Endothelial cell of umbilical vein (primary cell): ENCODE measurements at regions not wholly inside any gene's neighbourhood (a gene's known extent, or its start where the extent isn't known, plus 50 kb on each side); places are given as distances from the start of the nearest gene placed in this dataset.
A peak's percentile ranks its signal among the peaks of the same experiment; 100 is the strongest.

Experiments used
- BruUV-seq: library from RNA; stranded (reverse); fragments of 400-500 nt; replicated peaks from 2 replicates; lab custom pipeline; 2021; lab: Mats Ljungman, UMichigan
- CTCF ChIA-PET: fragments of 300-600, 350-600 bp; sonication (Branson Sonifier 250); formaldehyde crosslinking; loops from one replicate; lab custom pipeline; 2021; ENCODE audit warnings: antibody characterized with exemption, inconsistent platforms; lab: Charles Lee
- POLR2A ChIA-PET: fragments of 300-600, 350-600 bp; sonication (Branson Sonifier 250); formaldehyde crosslinking; loops from one replicate; lab custom pipeline; 2021; ENCODE audit warnings: antibody characterized with exemption, inconsistent platforms; lab: Charles Lee
- DNase-seq: peaks from one replicate; pipeline ENCODE4 v3.0.0-alpha.2; 2011; ENCODE audit warnings: low read depth, low spot score
- FAIRE-seq: peaks from 2 replicates; lab custom pipeline; 2011; peaks lifted over from hg19 to GRCh38; lab: Jason Lieb, UNC
- H2AFZ ChIP-seq: 2 replicates; pipeline ENCODE4 v1.6.0; 2012; ENCODE audit warnings: low read depth, low read length, control low read depth, inconsistent platforms
- H3K27ac ChIP-seq: 2 replicates; pipeline ENCODE4 v1.5.1; 2011; ENCODE audit warnings: low read depth, mild to moderate bottlenecking, control low read depth, low read length, moderate library complexity; ENCODE audit not compliant: insufficient read depth
- H3K27me3 ChIP-seq, 2 experiments: 2 replicates each; pipeline versions ENCODE4 v1.6.0 to v1.6.1; 2011; ENCODE audit warnings: low read length in 2 of 2, mixed read lengths in 1 of 2; ENCODE audit not compliant: control insufficient read depth in 2 of 2, insufficient read depth in 2 of 2
- H3K36me3 ChIP-seq, 2 experiments: 2 replicates in 1 of 2; 3 replicates in 1 of 2; pipeline ENCODE4 v1.5.1; 2011; ENCODE audit warnings: low read length in 2 of 2, mild to moderate bottlenecking in 1 of 2, moderate library complexity in 1 of 2; ENCODE audit not compliant: control insufficient read depth in 2 of 2, insufficient read depth in 2 of 2; ENCODE audit errors: extremely low read depth in 1 of 2
- H3K4me1 ChIP-seq: 3 replicates; pipeline ENCODE4 v1.5.1; 2011; ENCODE audit warnings: mild to moderate bottlenecking, low read length; ENCODE audit not compliant: control insufficient read depth, insufficient read depth; ENCODE audit errors: extremely low read depth
- H3K4me2 ChIP-seq: 2 replicates; pipeline ENCODE4 v1.6.1; 2011; ENCODE audit warnings: low read length, control low read depth, mixed read lengths; ENCODE audit not compliant: insufficient read depth
- H3K4me3 ChIP-seq, 3 experiments: fragments of 200-600 bp in 1 of 3; sonication (generic), shearing (Covaris generic) in 1 of 3; replicated peaks in 1 of 3; 2 replicates each; pipeline ENCODE4 v1.5.1; 2011 to 2016; ENCODE audit warnings: control low read depth in 3 of 3, low read length in 3 of 3, mild to moderate bottlenecking in 2 of 3, inconsistent platforms in 1 of 3, low read depth in 1 of 3, moderate library complexity in 1 of 3; ENCODE audit not compliant: insufficient read depth in 1 of 3
- H3K79me2 ChIP-seq: 2 replicates; pipeline ENCODE4 v1.6.0; 2012; ENCODE audit warnings: low read length, inconsistent platforms; ENCODE audit not compliant: control insufficient read depth, insufficient read depth
- H3K9ac ChIP-seq: replicated peaks from 2 replicates; pipeline ENCODE3; 2011; ENCODE audit warnings: low read length, control low read depth; ENCODE audit not compliant: insufficient read depth; ENCODE audit errors: extremely low read depth
- H3K9me1 ChIP-seq: replicated peaks from 3 replicates; pipeline ENCODE4 v1.6.0; 2011; ENCODE audit warnings: mild to moderate bottlenecking, low read length; ENCODE audit not compliant: control insufficient read depth, insufficient read depth; ENCODE audit errors: extremely low read depth
- H3K9me3 ChIP-seq: replicated peaks from 2 replicates; pipeline ENCODE4 v1.5.1; 2012; ENCODE audit warnings: low read length, inconsistent platforms; ENCODE audit not compliant: control insufficient read depth, insufficient read depth
- H4K20me1 ChIP-seq: replicated peaks from 2 replicates; pipeline ENCODE3; 2011; ENCODE audit warnings: mild to moderate bottlenecking, low read length; ENCODE audit not compliant: control insufficient read depth, insufficient read depth; ENCODE audit errors: extremely low read depth
- FOS ChIP-seq: IDR thresholded peaks from 2 replicates; pipeline ENCODE4 v1.6.1; 2011; ENCODE audit warnings: mild to moderate bottlenecking, low read length, moderate library complexity, borderline replicate concordance; ENCODE audit not compliant: insufficient read depth
- GATA2 ChIP-seq: IDR thresholded peaks from 2 replicates; pipeline ENCODE4 v1.7.0; 2011; ENCODE audit warnings: low read depth, mild to moderate bottlenecking, moderate library complexity, mixed read lengths, low read length; ENCODE audit not compliant: insufficient read length, insufficient read depth
- JUN ChIP-seq: IDR thresholded peaks from 2 replicates; pipeline ENCODE4 v1.6.1; 2011; ENCODE audit warnings: borderline replicate concordance, low read depth; ENCODE audit not compliant: insufficient read length, insufficient read depth
- MYC ChIP-seq: IDR thresholded peaks from one replicate; pipeline ENCODE4 v1.6.1; 2011; ENCODE audit warnings: mild to moderate bottlenecking, low read depth, low read length
- POLR2A ChIP-seq: IDR thresholded peaks from 2 replicates; pipeline ENCODE4 v1.6.1; 2012; ENCODE audit warnings: low read depth, mild to moderate bottlenecking, control low read depth, low read length
- dilution Hi-C: fragments of 300-500 bp; cut with MboI; formaldehyde crosslinking; loops from one replicate; pipeline ENCODE4 v1.15.0; 2019; ENCODE audit warnings: low sequenced_read_pairs; ENCODE audit not compliant: extremely low pct_ligation_motif_present
- intact Hi-C: fragments of 100-400 bp; cut with micrococcal nuclease; formaldehyde crosslinking; loops from one replicate; pipeline ENCODE4 v1.10.0; 2022
- TF ChIP-seq, protein P1 (sequence below): IDR thresholded peaks from 2 replicates; pipeline ENCODE4 v1.6.1; 2011; ENCODE audit not compliant: insufficient read depth, insufficient read length

DNA sequence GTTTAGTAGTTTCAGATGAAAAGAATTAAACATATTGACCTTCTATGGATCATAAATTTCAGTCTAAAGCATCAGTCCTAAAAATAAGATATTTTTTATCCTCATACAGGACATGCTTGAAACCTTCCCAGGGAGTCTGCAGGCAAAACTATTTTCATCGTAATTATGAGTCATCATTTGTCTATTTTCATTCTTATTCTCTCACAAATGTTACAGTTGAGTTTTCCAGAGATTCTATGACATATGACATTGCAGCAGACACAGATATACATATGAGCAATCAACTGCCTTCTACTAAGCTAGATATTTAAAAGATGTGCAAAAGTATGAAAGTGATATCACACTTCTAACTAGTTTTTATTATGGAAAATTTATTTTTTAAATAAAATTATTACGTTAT lies 398.0 kb downstream of the MAGEB5 start:
- POLR2A ChIA-PET = no interaction called here
- dilution Hi-C loops = no loop called here
- no peak for FAIRE-seq

DNA sequence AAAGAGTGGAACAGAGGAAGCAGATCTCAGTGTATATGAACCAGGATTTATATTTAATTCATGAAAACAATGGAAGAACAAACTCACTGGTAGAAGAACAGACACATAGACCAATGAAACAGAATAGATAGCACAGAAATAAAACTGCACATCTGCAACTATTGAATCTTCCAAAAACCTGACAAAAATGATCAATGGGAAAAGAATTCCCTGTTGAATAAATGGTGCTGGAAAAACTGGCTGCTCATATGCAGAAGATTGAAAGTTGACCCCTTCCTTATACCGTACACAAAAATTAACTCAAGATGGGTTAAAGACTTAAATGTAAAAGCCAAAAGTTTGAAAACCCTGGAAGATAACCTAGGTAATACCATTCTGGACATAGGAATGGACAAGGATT lies 391.0 kb downstream of the MAGEB5 start:
- POLR2A ChIA-PET = no interaction called here
- no peak for TF ChIP-seq POLR2A
- TF ChIP-seq JUN = no peak
- TF ChIP-seq, protein P1, sequence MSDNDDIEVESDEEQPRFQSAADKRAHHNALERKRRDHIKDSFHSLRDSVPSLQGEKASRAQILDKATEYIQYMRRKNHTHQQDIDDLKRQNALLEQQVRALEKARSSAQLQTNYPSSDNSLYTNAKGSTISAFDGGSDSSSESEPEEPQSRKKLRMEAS = no peak
- TF ChIP-seq MYC = no peak
- TF ChIP-seq GATA2 = no peak
- Histone ChIP-seq H3K79me2 (no peaks in the 10 kb centered on the region), H3K27ac (no peak overlapping the region), H3K9ac (no peak overlapping the region), H3K27me3 (no peaks in the 10 kb centered on the region), H3K4me1 (no peaks in the 10 kb centered on the region), H3K36me3 (no peaks in the 10 kb centered on the region), H4K20me1 (no peaks in the 10 kb centered on the region), H3K9me1 (no peaks in the 10 kb centered on the region), H2AFZ (no peak overlapping the region), H3K4me3 (no peak overlapping the region), H3K4me2 (no peak overlapping the region), H3K9me3 (no peaks in the 10 kb centered on the region)
- DNase-seq = no peak
- dilution Hi-C loops = no loop called here
- CTCF ChIA-PET = no interaction called here
- intact Hi-C loops = no loop called here
- FAIRE-seq = no peak
- no TSS peak for BruUV-seq

More for the DNA sequence above, 398.0 kb downstream of the MAGEB5 start:
- Histone ChIP-seq H3K4me1 (no peaks in the 10 kb centered on the region), H3K27ac (no peak overlapping the region), H3K4me3 (no peak overlapping the region), H3K79me2 (no peaks in the 10 kb centered on the region), H3K9ac (no peak overlapping the region), H3K36me3 (no peaks in the 10 kb centered on the region), H3K9me1 (no peaks in the 10 kb centered on the region), H3K27me3 (no peaks in the 10 kb centered on the region), H2AFZ (no peak overlapping the region), H3K9me3 (no peaks in the 10 kb centered on the region), H4K20me1 (no peaks in the 10 kb centered on the region), H3K4me2 (no peak overlapping the region)
- BruUV-seq = no TSS peak
- TF ChIP-seq, protein P1 = no peak
- TF ChIP-seq FOS = peak; percentile 20
- no peak for TF ChIP-seq MYC
- TF ChIP-seq JUN = peak; percentile 16
- DNase-seq = no peak
- CTCF ChIA-PET = no interaction called here
- intact Hi-C loops = no loop called here
